22Rv1 (cell line): ENCODE measurements at regions not wholly inside any gene's neighbourhood (a gene's known extent, or its start where the extent isn't known, plus 50 kb on each side); places are given as distances from the start of the nearest gene placed in this dataset.

ENCODE experiments used
- ZFX ChIP-seq: fragments of 450-650 bp; IDR thresholded peaks from 2 replicates; pipeline ENCODE4 v1.6.1; 2017; ENCODE audit warnings: antibody characterized with exemption, borderline replicate concordance
- TF ChIP-seq, protein P1 (sequence below): fragments of 450-650 bp; IDR thresholded peaks from 2 replicates; pipeline ENCODE4 v1.5.1; 2017; ENCODE audit warnings: mild to moderate bottlenecking

DNA sequence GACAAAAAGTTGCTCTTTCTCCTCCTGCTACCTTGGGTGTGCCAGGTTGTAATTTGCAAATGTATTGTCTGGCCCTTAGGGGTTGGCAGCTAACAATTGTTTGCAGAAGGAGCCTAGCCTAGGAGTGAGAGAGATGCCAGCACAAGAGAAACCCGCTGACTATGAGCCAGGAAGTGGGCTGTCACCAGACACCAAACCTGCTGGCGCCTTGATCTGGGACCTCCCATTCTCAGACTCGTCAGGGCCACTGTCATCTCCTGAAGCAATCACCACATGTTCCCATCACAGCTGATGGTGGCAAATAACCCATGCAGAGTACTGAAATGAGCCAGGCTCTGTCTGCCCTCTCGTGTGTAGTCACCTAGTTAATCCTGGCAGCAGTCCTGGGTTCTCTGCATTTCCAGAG lies 406.4 kb upstream of the NPAP1 start:
- TF ChIP-seq, protein P1, sequence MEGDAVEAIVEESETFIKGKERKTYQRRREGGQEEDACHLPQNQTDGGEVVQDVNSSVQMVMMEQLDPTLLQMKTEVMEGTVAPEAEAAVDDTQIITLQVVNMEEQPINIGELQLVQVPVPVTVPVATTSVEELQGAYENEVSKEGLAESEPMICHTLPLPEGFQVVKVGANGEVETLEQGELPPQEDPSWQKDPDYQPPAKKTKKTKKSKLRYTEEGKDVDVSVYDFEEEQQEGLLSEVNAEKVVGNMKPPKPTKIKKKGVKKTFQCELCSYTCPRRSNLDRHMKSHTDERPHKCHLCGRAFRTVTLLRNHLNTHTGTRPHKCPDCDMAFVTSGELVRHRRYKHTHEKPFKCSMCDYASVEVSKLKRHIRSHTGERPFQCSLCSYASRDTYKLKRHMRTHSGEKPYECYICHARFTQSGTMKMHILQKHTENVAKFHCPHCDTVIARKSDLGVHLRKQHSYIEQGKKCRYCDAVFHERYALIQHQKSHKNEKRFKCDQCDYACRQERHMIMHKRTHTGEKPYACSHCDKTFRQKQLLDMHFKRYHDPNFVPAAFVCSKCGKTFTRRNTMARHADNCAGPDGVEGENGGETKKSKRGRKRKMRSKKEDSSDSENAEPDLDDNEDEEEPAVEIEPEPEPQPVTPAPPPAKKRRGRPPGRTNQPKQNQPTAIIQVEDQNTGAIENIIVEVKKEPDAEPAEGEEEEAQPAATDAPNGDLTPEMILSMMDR = no peak
- TF ChIP-seq ZFX = no peak
